HEK293T (cell line): ENCODE measurements at regions not wholly inside any gene's neighbourhood (a gene's known extent, or its start where the extent isn't known, plus 50 kb on each side); places are given as distances from the start of the nearest gene placed in this dataset.

Experiments used
- CTCF ChIA-PET: fragments of 350-600 bp; formaldehyde crosslinking; extraction: SDS; loops from one replicate; lab custom pipeline; 2021; ENCODE audit warnings: antibody characterized with exemption, inconsistent platforms; lab: Yijun Ruan, JAX
- POLR2A ChIA-PET: fragments of 350-600 bp; formaldehyde crosslinking; extraction: SDS; loops from one replicate; lab custom pipeline; 2020; ENCODE audit warnings: antibody characterized with exemption, inconsistent platforms; lab: Yijun Ruan, JAX
- DNase-seq: peaks from one replicate; pipeline ENCODE4 v3.0.0; 2012; ENCODE audit warnings: mixed read lengths; ENCODE audit errors: extremely low spot score
- ARNT ChIP-seq: fragments of 450-650 bp; IDR thresholded peaks from 2 replicates; pipeline ENCODE4 v1.6.1; 2017; ENCODE audit warnings: mild to moderate bottlenecking
- BHLHE40 ChIP-seq: fragments of 450-650 bp; IDR thresholded peaks from 2 replicates; pipeline ENCODE4 v1.6.1; 2016; ENCODE audit warnings: mild to moderate bottlenecking, moderate library complexity, borderline replicate concordance
- CTBP1 ChIP-seq: fragments of 450-650 bp; IDR thresholded peaks from 2 replicates; pipeline ENCODE4 v1.6.1; 2016; ENCODE audit warnings: borderline replicate concordance
- ELF4 ChIP-seq: fragments of 450-650 bp; IDR thresholded peaks from 2 replicates; pipeline ENCODE4 v1.6.1; 2017; ENCODE audit warnings: antibody characterized with exemption
- FOXA1 ChIP-seq: fragments of 450-650 bp; IDR thresholded peaks from 2 replicates; pipeline ENCODE4 v1.6.1; 2016; ENCODE audit warnings: mild to moderate bottlenecking
- FOXK2 ChIP-seq: fragments of 450-650 bp; IDR thresholded peaks from 2 replicates; pipeline ENCODE4 v1.6.1; 2016; ENCODE audit warnings: mild to moderate bottlenecking
- FOXM1 ChIP-seq: fragments of 450-650 bp; IDR thresholded peaks from 2 replicates; pipeline ENCODE4 v1.6.1; 2017; ENCODE audit warnings: mild to moderate bottlenecking, borderline replicate concordance
- HDGF ChIP-seq: fragments of 450-650 bp; IDR thresholded peaks from 2 replicates; pipeline ENCODE4 v1.6.1; 2017; ENCODE audit warnings: antibody characterized with exemption, borderline replicate concordance
- L3MBTL2 ChIP-seq: fragments of 450-650 bp; conservative IDR thresholded peaks from 2 replicates; pipeline ENCODE4 v1.6.1; 2016; ENCODE audit warnings: mild to moderate bottlenecking
- LEF1 ChIP-seq: fragments of 450-650 bp; IDR thresholded peaks from 2 replicates; pipeline ENCODE4 v1.6.1; 2017; ENCODE audit warnings: mild to moderate bottlenecking, borderline replicate concordance
- NFRKB ChIP-seq: fragments of 450-650 bp; IDR thresholded peaks from 2 replicates; pipeline ENCODE4 v1.6.1; 2016; ENCODE audit warnings: mild to moderate bottlenecking, moderate library complexity
- SP1 ChIP-seq: fragments of 450-650 bp; IDR thresholded peaks from 2 replicates; pipeline ENCODE4 v1.6.1; 2017
- SUZ12 ChIP-seq: fragments of 450-650 bp; IDR thresholded peaks from 2 replicates; pipeline ENCODE4 v1.6.1; 2016; ENCODE audit warnings: mild to moderate bottlenecking
- TARDBP ChIP-seq: fragments of 450-650 bp; IDR thresholded peaks from 2 replicates; pipeline ENCODE4 v1.6.1; 2016
- ZNF384 ChIP-seq: fragments of 450-650 bp; IDR thresholded peaks from 2 replicates; pipeline ENCODE4 v1.6.1; 2016
- TF ChIP-seq, protein P1 (sequence below): fragments of 450-650 bp; IDR thresholded peaks from 2 replicates; pipeline ENCODE4 v1.6.1; 2016

DNA sequence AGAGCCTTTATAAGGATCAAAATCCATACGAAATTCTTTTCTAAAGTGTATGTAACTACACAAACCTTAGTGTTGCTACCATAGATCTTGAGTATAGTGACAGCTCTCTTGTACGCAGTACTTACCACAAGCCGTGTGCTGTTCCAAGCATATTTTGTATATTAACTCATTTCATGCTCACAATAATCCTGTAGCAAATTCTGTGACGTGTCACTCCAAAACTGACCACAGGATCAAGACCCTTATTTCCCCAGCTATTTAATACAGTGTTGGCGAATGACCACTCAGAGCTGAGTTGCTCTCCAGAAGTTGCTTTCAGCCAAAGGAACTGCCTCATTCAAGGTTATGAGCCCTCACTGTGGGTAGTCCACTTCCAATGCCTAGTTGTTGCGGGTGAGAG lies 169.8 kb downstream of the BTG1 start:
- ChIA-PET POLR2A (no interaction called here), CTCF (no interaction called here)
- TF ChIP-seq SUZ12: no peak
- no peak for TF ChIP-seq LEF1
- no peak for DNase-seq

GRCh38 chr12:91974541-91975085 lies 171.0 kb downstream of the BTG1 start:
- DNase-seq: no peak
- ChIA-PET POLR2A (no interaction called here), CTCF (no interaction called here)
- TF ChIP-seq CTBP1 (no peak), L3MBTL2 (no peak), HDGF (no peak), ZNF384 (no peak), BHLHE40 (no peak)

GRCh38 chr12:91973813-91974212 lies 171.8 kb downstream of the BTG1 start:
- TF ChIP-seq BHLHE40 (no peak), FOXK2 (no peak), CTBP1 (no peak), L3MBTL2 (no peak), TARDBP (no peak), FOXA1 (no peak), ELF4 (no peak), SUZ12 (no peak), SP1 (no peak), FOXM1 (no peak), NFRKB (no peak), LEF1 (no peak), ZNF384 (no peak), ARNT (no peak), HDGF (no peak)
- TF ChIP-seq, protein P1, sequence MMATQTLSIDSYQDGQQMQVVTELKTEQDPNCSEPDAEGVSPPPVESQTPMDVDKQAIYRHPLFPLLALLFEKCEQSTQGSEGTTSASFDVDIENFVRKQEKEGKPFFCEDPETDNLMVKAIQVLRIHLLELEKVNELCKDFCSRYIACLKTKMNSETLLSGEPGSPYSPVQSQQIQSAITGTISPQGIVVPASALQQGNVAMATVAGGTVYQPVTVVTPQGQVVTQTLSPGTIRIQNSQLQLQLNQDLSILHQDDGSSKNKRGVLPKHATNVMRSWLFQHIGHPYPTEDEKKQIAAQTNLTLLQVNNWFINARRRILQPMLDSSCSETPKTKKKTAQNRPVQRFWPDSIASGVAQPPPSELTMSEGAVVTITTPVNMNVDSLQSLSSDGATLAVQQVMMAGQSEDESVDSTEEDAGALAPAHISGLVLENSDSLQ: no peak
- ChIA-PET CTCF (no interaction called here), POLR2A (no interaction called here)
- no peak for DNase-seq

- no peak for DNase-seq
- CTCF ChIA-PET: no interaction called here
- TF ChIP-seq SUZ12 (no peak), LEF1 (no peak), FOXM1 (no peak), HDGF (no peak), FOXK2 (no peak), NFRKB (no peak), TARDBP (no peak), ZNF384 (no peak), ARNT (no peak)
- TF ChIP-seq, protein P1: no peak
- POLR2A ChIA-PET: no interaction called here
Observed at GRCh38 chr12:91972896-91973295, 172.8 kb downstream of the BTG1 start.

DNA sequence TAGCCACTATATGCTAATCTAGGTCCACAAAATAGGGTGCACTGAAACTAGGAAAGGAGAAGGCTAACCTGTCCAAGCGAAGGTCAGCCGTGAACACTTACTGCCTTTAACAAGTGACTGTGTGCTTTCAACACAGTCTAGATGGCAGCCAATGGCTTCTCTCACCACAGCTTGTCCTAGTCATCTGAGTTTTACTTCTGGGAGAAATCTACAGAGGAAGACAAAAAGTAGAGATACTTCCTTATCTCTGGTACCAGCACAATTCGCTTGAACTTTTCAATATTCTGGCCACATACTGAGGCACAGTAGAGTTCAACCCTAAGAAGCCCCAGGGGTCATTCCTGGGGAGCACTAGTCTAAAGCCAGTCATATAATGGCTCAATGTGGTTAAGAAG lies 176.9 kb downstream of the BTG1 start:
- no peak for TF ChIP-seq L3MBTL2
- TF ChIP-seq TARDBP: no peak
- TF ChIP-seq, protein P1: no peak
- no peak for TF ChIP-seq ARNT
- TF ChIP-seq FOXK2: no peak
- TF ChIP-seq FOXM1: no peak
- no peak for TF ChIP-seq NFRKB
- POLR2A ChIA-PET: no interaction called here
- CTCF ChIA-PET: interaction anchor here (0.6 kb wide), 1 partner anchor 1422 kb away, joined by 5 read pairs; no protein-coding TSS in a partner anchor
- DNase-seq: no peak

DNA sequence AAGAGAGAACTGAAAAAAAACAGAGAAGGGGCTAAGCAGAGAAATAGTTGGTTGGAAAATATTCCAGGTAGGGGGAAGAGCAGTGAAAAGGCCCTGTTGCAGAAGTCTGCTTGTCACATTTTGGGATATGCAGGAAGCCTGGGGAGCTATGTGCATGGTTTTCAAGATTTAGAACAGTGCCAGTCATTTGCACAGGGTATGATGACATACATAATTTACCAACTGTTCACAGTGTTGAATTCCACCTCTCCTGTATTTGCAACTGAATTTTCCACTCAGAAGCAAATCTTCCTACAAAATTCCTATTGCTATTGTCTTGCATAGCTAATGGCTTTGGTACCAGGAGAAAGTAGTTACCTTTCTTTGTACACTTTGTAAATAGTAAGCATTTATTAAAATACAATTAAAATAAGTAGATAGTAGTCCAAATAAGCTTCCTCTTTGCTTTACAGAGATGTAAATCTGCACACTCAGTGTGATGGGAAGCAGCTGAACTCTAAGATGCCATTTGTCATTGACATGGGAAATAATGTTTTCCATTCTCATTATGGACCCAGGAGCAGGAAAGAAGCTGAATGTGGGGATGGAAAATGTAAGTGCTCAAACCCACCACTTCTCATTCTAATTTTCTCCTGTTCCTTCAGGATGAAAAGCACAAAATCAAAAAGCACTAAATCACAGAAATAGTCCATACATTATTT lies 177.4 kb downstream of the BTG1 start:
- TF ChIP-seq BHLHE40: no peak
- TF ChIP-seq ARNT: no peak
- no peak for TF ChIP-seq HDGF
- TF ChIP-seq TARDBP: no peak
- no peak for TF ChIP-seq ZNF384
- no peak for TF ChIP-seq L3MBTL2
- TF ChIP-seq, protein P1: no peak
- TF ChIP-seq NFRKB: no peak
- no peak for TF ChIP-seq FOXA1
- TF ChIP-seq FOXM1: no peak
- TF ChIP-seq LEF1: no peak
- no peak for TF ChIP-seq ELF4
- no peak for TF ChIP-seq FOXK2
- ChIA-PET CTCF (interaction anchor here (0.6 to 1.0 kb wide), 2 partner anchors 65 to 1423 kb away, joined by 3 to 5 read pairs; no protein-coding TSS in a partner anchor), POLR2A (no interaction called here)
- no peak for DNase-seq
